Central memory CD4-positive, alpha-beta T cell (primary cell): ENCODE measurements at regions not wholly inside any gene's neighbourhood (a gene's known extent, or its start where the extent isn't known, plus 50 kb on each side); places are given as distances from the start of the nearest gene placed in this dataset.

Experiments used
- DNase-seq: peaks from one replicate; pipeline ENCODE4 v3.0.0; 2022

- DNase-seq, result no peak
Observed at GRCh38 chr17:79241616-79242015, 167.0 kb downstream of the ENGASE start.

GRCh38 chr17:79239205-79239604, 164.6 kb downstream of the ENGASE start:
- no peak for DNase-seq

GRCh38 chr17:79237448-79238053, 162.9 kb downstream of the ENGASE start:
- no peak for DNase-seq

GRCh38 chr17:79235808-79236207, 161.2 kb downstream of the ENGASE start:
- DNase-seq, result no peak

- DNase-seq, result no peak
Observed at GRCh38 chr17:79233916-79234551, 159.4 kb downstream of the ENGASE start.

- no peak for DNase-seq
Observed at GRCh38 chr17:79232957-79233356, 158.3 kb downstream of the ENGASE start.

GRCh38 chr17:79231766-79232287, 157.2 kb downstream of the ENGASE start:
- no peak for DNase-seq

GRCh38 chr17:79230576-79230975, 156.0 kb downstream of the ENGASE start:
- no peak for DNase-seq

GRCh38 chr17:79226037-79226436, 151.4 kb downstream of the ENGASE start:
- no peak for DNase-seq

GRCh38 chr17:79224903-79225302, 150.3 kb downstream of the ENGASE start:
- no peak for DNase-seq

- DNase-seq, result no peak
Observed at GRCh38 chr17:79224476-79224875, 149.9 kb downstream of the ENGASE start.

GRCh38 chr17:79223953-79224352, 149.3 kb downstream of the ENGASE start:
- no peak for DNase-seq

- DNase-seq, result no peak
Observed at GRCh38 chr17:79223471-79223870, 148.8 kb downstream of the ENGASE start.

- DNase-seq, result no peak
Observed at GRCh38 chr17:79221597-79221996, 147.0 kb downstream of the ENGASE start.

GRCh38 chr17:79220713-79221291, 146.2 kb downstream of the ENGASE start:
- DNase-seq, result no peak

GRCh38 chr17:79220201-79220712, 145.6 kb downstream of the ENGASE start:
- DNase-seq, result no peak

- DNase-seq, result no peak
Observed at GRCh38 chr17:79219208-79219935, 144.7 kb downstream of the ENGASE start.

GRCh38 chr17:79218825-79219200, 144.2 kb downstream of the ENGASE start:
- DNase-seq, result no peak

- no peak for DNase-seq
Observed at GRCh38 chr17:79218175-79218824, 143.7 kb downstream of the ENGASE start.

- no peak for DNase-seq
Observed at GRCh38 chr17:79217473-79218135, 143.0 kb downstream of the ENGASE start.

GRCh38 chr17:79216826-79217225, 142.2 kb downstream of the ENGASE start:
- DNase-seq, result no peak

GRCh38 chr17:79216391-79216790, 141.8 kb downstream of the ENGASE start:
- DNase-seq, result no peak
